ENCODE measurements at regions not wholly inside any gene's neighbourhood (a gene's known extent, or its start where the extent isn't known, plus 50 kb on each side); places are given as distances from the start of the nearest gene placed in this dataset.

- H3K9me3 ChIP-seq (ENCODE audit: insufficient read depth, low read depth, low read length), result no peaks in the 10 kb centered on the region
- peak overlapping the region; percentile 28 for H3K27ac Mint-ChIP-seq (ENCODE audit: unreplicated experiment)
- no peak overlapping the region for H2AFZ ChIP-seq (ENCODE audit: low read depth, low read length)
- no peaks in the 10 kb centered on the region for H3K4me1 ChIP-seq (ENCODE audit: insufficient read depth, low read length)
- peaks cover 2% of the 10 kb centered on the region for H3K9me3 Mint-ChIP-seq (ENCODE audit: unreplicated experiment)
- no peaks in the 10 kb centered on the region for H3K79me2 ChIP-seq (ENCODE audit: insufficient read depth, low read length)
- H3K27me3 ChIP-seq (ENCODE audit: insufficient read depth, low read length), result no peaks in the 10 kb centered on the region
- H4K20me1 ChIP-seq (ENCODE audit: insufficient read depth, low read length), result no peaks in the 10 kb centered on the region
- H3K36me3 Mint-ChIP-seq (ENCODE audit: low read depth, unreplicated experiment), result no peaks in the 10 kb centered on the region
- no peak overlapping the region for H3K27ac ChIP-seq (ENCODE audit: low read depth, low read length)
- no peak overlapping the region for H3K4me3 ChIP-seq (ENCODE audit: insufficient read depth, low read depth, low read length)
- no peaks in the 10 kb centered on the region for H3K36me3 ChIP-seq (ENCODE audit: insufficient read depth, low read length)
- H3K4me3 Mint-ChIP-seq (ENCODE audit: unreplicated experiment), result no peak overlapping the region
- TF ChIP-seq CTCF (IDR thresholded peaks at IDR 0.05; ENCODE audit: insufficient read depth, low read depth, low read length) (no peak), EZH2 (IDR thresholded peaks at IDR 0.05; ENCODE audit: insufficient read depth, low read length) (no peak)
- peaks cover 5% of the 10 kb centered on the region for H3K4me1 Mint-ChIP-seq (ENCODE audit: low read depth, unreplicated experiment)
- H3K4me2 ChIP-seq (ENCODE audit: low read length), result no peak overlapping the region
- H3K9ac ChIP-seq (ENCODE audit: low read length), result no peak overlapping the region
- FAIRE-seq (no peak), DNase-seq (ENCODE audit: low read depth) (no peak)
- no peaks in the 10 kb centered on the region for H3K27me3 Mint-ChIP-seq (ENCODE audit: low read depth, unreplicated experiment)
These were observed 708.5 kb downstream of the SQOR start for GRCh38 chr15:46343196-46343935.

GRCh38 chr15:46344115-46344724, 709.4 kb downstream of the SQOR start:
- no peak overlapping the region for H3K27ac Mint-ChIP-seq (ENCODE audit: unreplicated experiment)
- no peak overlapping the region for H3K4me3 Mint-ChIP-seq (ENCODE audit: unreplicated experiment)
- H3K27ac ChIP-seq (ENCODE audit: low read depth, low read length), result no peak overlapping the region

More at GRCh38 chr15:46344115-46344724, 709.4 kb downstream of the SQOR start:
- TF ChIP-seq EZH2 (IDR thresholded peaks at IDR 0.05; ENCODE audit: insufficient read depth, low read length) (no peak), CTCF (IDR thresholded peaks at IDR 0.05; ENCODE audit: insufficient read depth, low read depth, low read length) (no peak)
- H3K27me3 ChIP-seq (ENCODE audit: insufficient read depth, low read length), result no peaks in the 10 kb centered on the region
- no peak overlapping the region for H3K4me3 ChIP-seq (ENCODE audit: insufficient read depth, low read depth, low read length)
- H2AFZ ChIP-seq (ENCODE audit: low read depth, low read length), result no peak overlapping the region
- no peak overlapping the region for H3K9ac ChIP-seq (ENCODE audit: low read length)
- FAIRE-seq (no peak), DNase-seq (ENCODE audit: low read depth) (no peak)
- Mint-ChIP-seq H3K9me3 (ENCODE audit: unreplicated experiment) (no peaks in the 10 kb centered on the region), H3K27me3 (ENCODE audit: low read depth, unreplicated experiment) (no peaks in the 10 kb centered on the region), H3K4me1 (ENCODE audit: low read depth, unreplicated experiment) (peaks cover 5% of the 10 kb centered on the region), H3K36me3 (ENCODE audit: low read depth, unreplicated experiment) (no peaks in the 10 kb centered on the region)
- H3K4me2 ChIP-seq (ENCODE audit: low read length), result no peak overlapping the region
- H3K9me3 ChIP-seq (ENCODE audit: insufficient read depth, low read depth, low read length), result no peaks in the 10 kb centered on the region
- no peaks in the 10 kb centered on the region for H3K36me3 ChIP-seq (ENCODE audit: insufficient read depth, low read length)
- H4K20me1 ChIP-seq (ENCODE audit: insufficient read depth, low read length), result no peaks in the 10 kb centered on the region
- no peaks in the 10 kb centered on the region for H3K4me1 ChIP-seq (ENCODE audit: insufficient read depth, low read length)
- H3K79me2 ChIP-seq (ENCODE audit: insufficient read depth, low read length), result no peaks in the 10 kb centered on the region

Data from astrocyte (in vitro differentiated cells and primary cell).